ENCODE measurements at regions not wholly inside any gene's neighbourhood (a gene's known extent, or its start where the extent isn't known, plus 50 kb on each side); places are given as distances from the start of the nearest gene placed in this dataset.

GRCh38 chr7:12456506-12456905 lies 52.8 kb upstream of the VWDE start:
- H3K4me1 ChIP-seq (ENCODE audit: control insufficient read depth, insufficient read depth, low read length, unreplicated experiment): peaks cover 3% of the 10 kb centered on the region
- no peak overlapping the region for H3K4me3 ChIP-seq (ENCODE audit: low read depth, low read length)
- H3K79me2 ChIP-seq (ENCODE audit: control insufficient read depth, insufficient read depth, low read length, unreplicated experiment): no peaks in the 10 kb centered on the region
- 0 out of 2 replicates have a peak, but pooled peaks cover 6% of the 10 kb centered on the region for H3K27me3 ChIP-seq (ENCODE audit: insufficient read depth, low read length)
- H3K27ac ChIP-seq (ENCODE audit: low read depth, low read length): no peak overlapping the region
- H2AFZ ChIP-seq (ENCODE audit: low read length, unreplicated experiment): no peak overlapping the region
- H3K36me3 ChIP-seq (ENCODE audit: insufficient read depth, low read length): no peaks in the 10 kb centered on the region

DNA sequence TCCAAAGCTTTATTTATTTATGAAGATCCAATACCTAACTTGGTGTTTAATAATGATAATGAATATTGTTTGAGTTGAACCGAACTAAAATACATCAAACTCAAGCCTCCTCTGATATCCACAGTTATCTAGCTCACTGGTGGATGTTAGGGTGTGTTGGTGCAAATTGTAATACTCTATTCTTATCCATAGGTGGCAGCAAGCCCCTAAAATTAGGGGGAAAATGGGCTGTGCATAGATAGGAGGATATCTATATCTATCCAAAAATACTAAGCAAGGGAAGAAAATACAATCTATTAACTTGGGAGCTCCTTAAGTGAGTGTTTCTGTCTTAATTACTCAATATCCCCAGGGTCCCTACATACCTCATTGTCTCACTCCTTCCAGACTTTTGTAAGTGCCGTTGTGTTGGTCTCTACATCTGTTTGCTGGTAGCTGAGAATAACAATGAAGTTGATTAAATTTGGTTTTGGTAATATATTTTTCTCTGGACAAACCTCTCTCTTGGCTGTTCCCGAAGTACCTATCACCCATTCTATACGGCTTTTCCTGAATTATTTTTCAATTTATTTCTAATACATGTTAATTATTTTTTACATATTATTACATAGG lies 55.0 kb upstream of the VWDE start:
- Histone ChIP-seq H3K36me3 (ENCODE audit: insufficient read depth, low read length) (no peaks in the 10 kb centered on the region), H3K4me1 (ENCODE audit: control insufficient read depth, insufficient read depth, low read length, unreplicated experiment) (peaks cover 3% of the 10 kb centered on the region), H3K4me3 (ENCODE audit: low read depth, low read length) (no peak overlapping the region), H2AFZ (ENCODE audit: low read length, unreplicated experiment) (no peak overlapping the region), H3K27me3 (ENCODE audit: insufficient read depth, low read length) (0 out of 2 replicates have a peak, but pooled peaks cover 6% of the 10 kb centered on the region), H3K27ac (ENCODE audit: low read depth, low read length) (no peak overlapping the region), H3K79me2 (ENCODE audit: control insufficient read depth, insufficient read depth, low read length, unreplicated experiment) (no peaks in the 10 kb centered on the region)

- no peaks in the 10 kb centered on the region for H3K27me3 ChIP-seq (ENCODE audit: insufficient read depth, low read length)
- no peaks in the 10 kb centered on the region for H3K4me1 ChIP-seq (ENCODE audit: control insufficient read depth, insufficient read depth, low read length, unreplicated experiment)
- H3K4me3 ChIP-seq (ENCODE audit: low read depth, low read length): no peak overlapping the region
- H3K36me3 ChIP-seq (ENCODE audit: insufficient read depth, low read length): no peaks in the 10 kb centered on the region
- no peak overlapping the region for H3K27ac ChIP-seq (ENCODE audit: low read depth, low read length)
- no peak overlapping the region for H2AFZ ChIP-seq (ENCODE audit: low read length, unreplicated experiment)
- no peaks in the 10 kb centered on the region for H3K79me2 ChIP-seq (ENCODE audit: control insufficient read depth, insufficient read depth, low read length, unreplicated experiment)
These were observed 64.2 kb upstream of the VWDE start for GRCh38 chr7:12467837-12468236.

- H3K36me3 ChIP-seq (ENCODE audit: insufficient read depth, low read length): no peaks in the 10 kb centered on the region
- H3K27ac ChIP-seq (ENCODE audit: low read depth, low read length): no peak overlapping the region
- no peak overlapping the region for H3K4me3 ChIP-seq (ENCODE audit: low read depth, low read length)
- no peaks in the 10 kb centered on the region for H3K4me1 ChIP-seq (ENCODE audit: control insufficient read depth, insufficient read depth, low read length, unreplicated experiment)
- no peak overlapping the region for H2AFZ ChIP-seq (ENCODE audit: low read length, unreplicated experiment)
- H3K27me3 ChIP-seq (ENCODE audit: insufficient read depth, low read length): no peaks in the 10 kb centered on the region
- H3K79me2 ChIP-seq (ENCODE audit: control insufficient read depth, insufficient read depth, low read length, unreplicated experiment): no peaks in the 10 kb centered on the region
These were observed 65.9 kb upstream of the VWDE start for GRCh38 chr7:12469568-12469967.

DNA sequence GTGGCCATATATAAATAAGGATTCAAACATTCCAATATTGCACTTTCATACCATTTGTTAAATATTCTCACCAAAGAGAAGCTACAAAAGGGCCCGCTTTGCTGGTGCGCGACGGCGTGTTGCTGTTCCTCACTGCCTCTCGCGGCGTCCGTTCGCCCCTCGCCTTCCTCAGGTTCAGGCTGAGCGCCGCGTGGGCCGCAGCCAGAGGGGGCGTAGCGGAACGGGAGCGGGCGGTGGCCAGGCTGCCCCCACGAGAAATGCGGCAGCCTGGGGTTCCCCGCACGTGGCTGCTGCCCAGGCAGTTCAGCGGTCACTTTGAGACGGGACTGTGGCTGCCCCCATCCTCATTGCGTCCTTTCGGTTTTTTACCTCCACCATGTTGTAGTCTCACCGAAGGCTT lies 67.3 kb upstream of the VWDE start:
- Histone ChIP-seq H3K4me3 (ENCODE audit: low read depth, low read length) (no peak overlapping the region), H3K4me1 (ENCODE audit: control insufficient read depth, insufficient read depth, low read length, unreplicated experiment) (peaks cover 7% of the 10 kb centered on the region), H3K27me3 (ENCODE audit: insufficient read depth, low read length) (no peaks in the 10 kb centered on the region), H3K79me2 (ENCODE audit: control insufficient read depth, insufficient read depth, low read length, unreplicated experiment) (no peaks in the 10 kb centered on the region), H3K36me3 (ENCODE audit: insufficient read depth, low read length) (no peaks in the 10 kb centered on the region), H3K27ac (ENCODE audit: low read depth, low read length) (no peak overlapping the region), H2AFZ (ENCODE audit: low read length, unreplicated experiment) (no peak overlapping the region)

GRCh38 chr7:12474035-12474434 lies 70.4 kb upstream of the VWDE start:
- H3K36me3 ChIP-seq (ENCODE audit: insufficient read depth, low read length): no peaks in the 10 kb centered on the region
- no peaks in the 10 kb centered on the region for H3K27me3 ChIP-seq (ENCODE audit: insufficient read depth, low read length)
- H3K79me2 ChIP-seq (ENCODE audit: control insufficient read depth, insufficient read depth, low read length, unreplicated experiment): no peaks in the 10 kb centered on the region
- no peak overlapping the region for H3K27ac ChIP-seq (ENCODE audit: low read depth, low read length)
- no peak overlapping the region for H2AFZ ChIP-seq (ENCODE audit: low read length, unreplicated experiment)
- no peak overlapping the region for H3K4me3 ChIP-seq (ENCODE audit: low read depth, low read length)
- peaks cover 9% of the 10 kb centered on the region for H3K4me1 ChIP-seq (ENCODE audit: control insufficient read depth, insufficient read depth, low read length, unreplicated experiment)

- H3K27me3 ChIP-seq (ENCODE audit: insufficient read depth, low read length): no peaks in the 10 kb centered on the region
- H3K27ac ChIP-seq (ENCODE audit: low read depth, low read length): peak overlapping the region; percentile 57
- no peaks in the 10 kb centered on the region for H3K79me2 ChIP-seq (ENCODE audit: control insufficient read depth, insufficient read depth, low read length, unreplicated experiment)
- H3K4me1 ChIP-seq (ENCODE audit: control insufficient read depth, insufficient read depth, low read length, unreplicated experiment): peaks cover 9% of the 10 kb centered on the region
- H3K36me3 ChIP-seq (ENCODE audit: insufficient read depth, low read length): no peaks in the 10 kb centered on the region
- H2AFZ ChIP-seq (ENCODE audit: low read length, unreplicated experiment): peak overlapping the region; percentile 54
- peak overlapping the region; percentile 4; the same call in 1 of the 2 replicates for H3K4me3 ChIP-seq (ENCODE audit: low read depth, low read length)
These were observed 71.8 kb upstream of the VWDE start for GRCh38 chr7:12475362-12476063.

DNA sequence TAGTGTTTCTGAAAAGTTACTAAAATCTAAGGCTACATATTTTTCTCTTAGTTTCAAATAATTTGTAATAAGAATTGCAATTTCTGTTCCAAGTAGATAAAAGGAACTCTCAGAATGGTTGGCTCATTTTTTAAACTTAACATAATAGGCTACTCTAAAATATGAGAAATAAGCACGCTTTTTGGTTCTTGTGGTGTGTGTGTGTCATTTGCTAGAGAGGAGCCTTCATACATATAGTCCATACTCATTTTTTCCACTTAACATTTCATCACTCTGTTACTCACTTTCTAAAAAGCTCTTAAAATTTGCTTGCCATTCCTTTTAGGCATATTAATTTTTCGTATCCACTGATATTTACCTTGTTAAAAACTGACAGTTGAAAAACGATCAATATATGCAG lies 74.0 kb upstream of the VWDE start:
- no peak overlapping the region for H2AFZ ChIP-seq (ENCODE audit: low read length, unreplicated experiment)
- H3K36me3 ChIP-seq (ENCODE audit: insufficient read depth, low read length): no peaks in the 10 kb centered on the region
- no peak overlapping the region for H3K4me3 ChIP-seq (ENCODE audit: low read depth, low read length)
- no peaks in the 10 kb centered on the region for H3K79me2 ChIP-seq (ENCODE audit: control insufficient read depth, insufficient read depth, low read length, unreplicated experiment)
- no peaks in the 10 kb centered on the region for H3K27me3 ChIP-seq (ENCODE audit: insufficient read depth, low read length)
- H3K27ac ChIP-seq (ENCODE audit: low read depth, low read length): no peak overlapping the region
- peaks cover 9% of the 10 kb centered on the region for H3K4me1 ChIP-seq (ENCODE audit: control insufficient read depth, insufficient read depth, low read length, unreplicated experiment)

GRCh38 chr7:12481722-12482121 lies 78.1 kb upstream of the VWDE start:
- Histone ChIP-seq H3K27ac (ENCODE audit: low read depth, low read length) (no peak overlapping the region), H3K79me2 (ENCODE audit: control insufficient read depth, insufficient read depth, low read length, unreplicated experiment) (no peaks in the 10 kb centered on the region), H3K4me3 (ENCODE audit: low read depth, low read length) (peak overlapping the region; percentile 7; the same call in 1 of the 2 replicates), H3K4me1 (ENCODE audit: control insufficient read depth, insufficient read depth, low read length, unreplicated experiment) (no peaks in the 10 kb centered on the region), H3K36me3 (ENCODE audit: insufficient read depth, low read length) (no peaks in the 10 kb centered on the region), H2AFZ (ENCODE audit: low read length, unreplicated experiment) (peak overlapping the region; percentile 71), H3K27me3 (ENCODE audit: insufficient read depth, low read length) (no peaks in the 10 kb centered on the region)

GRCh38 chr7:12485845-12486244 lies 82.2 kb upstream of the VWDE start:
- Histone ChIP-seq H3K4me3 (ENCODE audit: low read depth, low read length) (no peak overlapping the region), H3K4me1 (ENCODE audit: control insufficient read depth, insufficient read depth, low read length, unreplicated experiment) (no peaks in the 10 kb centered on the region), H2AFZ (ENCODE audit: low read length, unreplicated experiment) (no peak overlapping the region), H3K27me3 (ENCODE audit: insufficient read depth, low read length) (no peaks in the 10 kb centered on the region), H3K79me2 (ENCODE audit: control insufficient read depth, insufficient read depth, low read length, unreplicated experiment) (no peaks in the 10 kb centered on the region), H3K27ac (ENCODE audit: low read depth, low read length) (no peak overlapping the region), H3K36me3 (ENCODE audit: insufficient read depth, low read length) (no peaks in the 10 kb centered on the region)

DNA sequence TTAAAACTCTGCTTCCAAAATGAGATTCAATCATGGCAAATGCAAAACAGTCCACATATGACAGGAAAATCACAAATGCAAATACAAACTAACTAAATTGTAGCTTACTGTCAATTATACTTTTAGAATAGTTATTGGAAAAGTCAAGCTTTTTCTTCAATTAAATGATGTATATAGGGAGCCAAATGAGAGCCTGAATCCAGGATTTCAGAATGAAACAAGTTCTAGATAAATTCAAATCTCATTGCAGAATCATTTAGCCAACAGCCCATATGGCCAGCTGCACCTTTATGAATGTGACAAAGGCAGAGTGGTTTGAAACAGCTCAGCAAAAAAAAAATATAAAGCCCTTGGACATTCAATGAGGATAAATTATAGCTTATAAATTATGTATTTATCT lies 82.2 kb upstream of the SCIN start:
- Histone ChIP-seq H3K4me3 (ENCODE audit: low read depth, low read length) (no peak overlapping the region), H3K27me3 (ENCODE audit: insufficient read depth, low read length) (no peaks in the 10 kb centered on the region), H3K79me2 (ENCODE audit: control insufficient read depth, insufficient read depth, low read length, unreplicated experiment) (no peaks in the 10 kb centered on the region)

More for the DNA sequence above, 82.2 kb upstream of the SCIN start:
- no peak overlapping the region for H3K27ac ChIP-seq (ENCODE audit: low read depth, low read length)
- H3K4me1 ChIP-seq (ENCODE audit: control insufficient read depth, insufficient read depth, low read length, unreplicated experiment): no peaks in the 10 kb centered on the region
- no peaks in the 10 kb centered on the region for H3K36me3 ChIP-seq (ENCODE audit: insufficient read depth, low read length)
- no peak overlapping the region for H2AFZ ChIP-seq (ENCODE audit: low read length, unreplicated experiment)
